Bronchial epithelial cell (primary cell): ENCODE measurements at regions not wholly inside any gene's neighbourhood (a gene's known extent, or its start where the extent isn't known, plus 50 kb on each side); places are given as distances from the start of the nearest gene placed in this dataset.

ENCODE experiments used
- DNase-seq: peaks from one replicate; pipeline ENCODE4 v3.0.0-alpha.2; 2010; ENCODE audit warnings: low read depth
- FAIRE-seq: peaks from 2 replicates; lab custom pipeline; 2011; peaks lifted over from hg19 to GRCh38; lab: Jason Lieb, UNC
- H3K27me3 ChIP-seq: 2 replicates; pipeline ENCODE4 v1.5.1; 2011; ENCODE audit warnings: low read length; ENCODE audit not compliant: control insufficient read depth, insufficient read depth
- H3K36me3 ChIP-seq: 2 replicates; pipeline ENCODE4 v1.5.1; 2011; ENCODE audit warnings: low read length; ENCODE audit not compliant: control insufficient read depth, insufficient read depth
- H3K4me3 ChIP-seq: 2 replicates; pipeline ENCODE4 v1.5.1; 2011; ENCODE audit warnings: mild to moderate bottlenecking, low read depth, low read length, control low read depth
- TF ChIP-seq, protein P1 (sequence below): IDR thresholded peaks from 2 replicates; pipeline ENCODE4 v1.5.1; 2011; ENCODE audit warnings: mild to moderate bottlenecking, moderate library complexity, low read length, control low read depth, inconsistent platforms; ENCODE audit not compliant: insufficient read depth, severe bottlenecking

DNA sequence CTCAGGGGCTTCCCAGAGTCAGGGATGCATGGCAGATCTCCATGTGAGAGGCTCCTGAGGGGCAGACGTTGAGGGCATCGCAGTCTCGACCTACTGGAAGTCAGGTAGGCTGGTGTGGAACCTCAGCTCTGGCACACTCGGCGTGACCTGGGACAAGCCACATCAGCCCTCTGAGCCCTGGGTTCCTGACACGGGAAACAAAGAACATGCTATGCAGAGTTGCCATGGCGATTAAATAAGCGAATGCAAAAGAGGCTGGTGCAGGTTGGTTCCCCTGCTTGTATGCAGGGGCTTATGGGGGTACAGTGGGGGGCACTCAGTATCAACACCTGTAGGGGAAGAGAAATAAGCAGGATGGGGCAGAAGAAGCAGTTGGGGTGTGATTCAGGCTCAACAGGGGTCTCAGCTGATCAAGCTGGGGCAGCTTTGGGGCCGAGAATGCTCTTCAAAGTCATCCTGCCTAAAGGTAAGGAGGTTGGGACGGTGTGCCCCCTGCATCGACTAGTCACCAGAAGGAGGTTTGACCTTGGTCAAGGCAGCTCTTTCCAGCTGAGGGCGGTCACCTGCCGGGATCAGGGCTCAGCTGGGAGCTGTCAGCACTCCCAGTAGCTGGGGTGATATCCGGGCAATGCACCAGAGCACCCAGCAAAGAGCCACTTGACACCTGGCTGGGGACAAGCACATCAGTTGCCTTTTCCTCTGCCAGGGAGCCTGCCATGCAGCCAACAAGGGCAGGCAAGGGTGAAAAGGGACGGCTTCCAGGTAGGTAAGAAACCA is 442.7 kb downstream of the MIAT start:
- DNase-seq (no peak), FAIRE-seq (peak; percentile 13)
- H3K4me3 ChIP-seq = no peak overlapping the region
- H3K36me3 ChIP-seq = no peaks in the 10 kb centered on the region
- peaks cover 20% of the 10 kb centered on the region for H3K27me3 ChIP-seq
- TF ChIP-seq, protein P1, sequence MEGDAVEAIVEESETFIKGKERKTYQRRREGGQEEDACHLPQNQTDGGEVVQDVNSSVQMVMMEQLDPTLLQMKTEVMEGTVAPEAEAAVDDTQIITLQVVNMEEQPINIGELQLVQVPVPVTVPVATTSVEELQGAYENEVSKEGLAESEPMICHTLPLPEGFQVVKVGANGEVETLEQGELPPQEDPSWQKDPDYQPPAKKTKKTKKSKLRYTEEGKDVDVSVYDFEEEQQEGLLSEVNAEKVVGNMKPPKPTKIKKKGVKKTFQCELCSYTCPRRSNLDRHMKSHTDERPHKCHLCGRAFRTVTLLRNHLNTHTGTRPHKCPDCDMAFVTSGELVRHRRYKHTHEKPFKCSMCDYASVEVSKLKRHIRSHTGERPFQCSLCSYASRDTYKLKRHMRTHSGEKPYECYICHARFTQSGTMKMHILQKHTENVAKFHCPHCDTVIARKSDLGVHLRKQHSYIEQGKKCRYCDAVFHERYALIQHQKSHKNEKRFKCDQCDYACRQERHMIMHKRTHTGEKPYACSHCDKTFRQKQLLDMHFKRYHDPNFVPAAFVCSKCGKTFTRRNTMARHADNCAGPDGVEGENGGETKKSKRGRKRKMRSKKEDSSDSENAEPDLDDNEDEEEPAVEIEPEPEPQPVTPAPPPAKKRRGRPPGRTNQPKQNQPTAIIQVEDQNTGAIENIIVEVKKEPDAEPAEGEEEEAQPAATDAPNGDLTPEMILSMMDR = no peak

DNA sequence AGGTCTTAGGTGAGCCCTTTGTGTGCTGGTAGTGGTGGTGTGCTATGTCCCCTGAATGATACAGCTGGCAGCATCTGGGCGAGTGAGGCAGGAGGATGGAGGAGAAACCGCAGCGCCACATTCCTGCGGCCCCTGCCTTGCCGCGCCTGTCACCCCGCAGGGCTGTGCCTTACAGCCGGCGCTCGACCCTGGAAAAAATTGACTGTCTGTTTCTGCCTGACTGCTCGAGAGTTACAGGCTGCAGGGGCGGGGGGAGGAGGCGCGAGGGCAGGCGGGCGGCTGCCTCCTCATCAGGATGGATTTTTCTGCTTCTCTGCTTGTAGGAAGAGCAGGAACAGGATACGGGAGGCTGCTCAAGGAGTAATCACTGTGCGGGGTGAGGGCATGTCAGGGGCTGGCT is 443.4 kb downstream of the MIAT start:
- TF ChIP-seq, protein P1 = no peak
- FAIRE-seq = no peak
- Histone ChIP-seq H3K4me3 (no peak overlapping the region), H3K36me3 (no peaks in the 10 kb centered on the region), H3K27me3 (peaks cover 20% of the 10 kb centered on the region)
- DNase-seq = no peak

DNA sequence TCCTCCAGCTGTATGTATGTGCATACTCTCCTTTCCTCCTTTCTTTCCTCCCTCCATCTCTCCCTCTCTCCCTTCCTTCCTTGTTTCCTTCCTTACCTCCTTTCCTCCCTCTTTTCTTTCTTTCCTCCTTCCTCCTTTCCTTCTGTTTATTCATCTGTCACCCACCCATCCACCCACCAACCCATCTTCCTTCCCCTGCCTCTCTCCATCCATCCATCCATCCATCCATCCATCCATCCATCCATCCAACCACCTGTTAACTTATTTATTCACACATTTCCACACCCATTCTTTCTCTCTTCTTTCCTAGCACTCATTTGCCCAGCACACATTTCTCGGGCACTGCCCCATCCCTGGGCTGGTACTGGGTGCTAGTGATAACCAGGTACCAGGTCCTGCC is 443.9 kb downstream of the MIAT start:
- FAIRE-seq (no peak), DNase-seq (no peak)
- no peaks in the 10 kb centered on the region for H3K36me3 ChIP-seq
- peaks cover 20% of the 10 kb centered on the region for H3K27me3 ChIP-seq
- TF ChIP-seq, protein P1 = no peak
- no peak overlapping the region for H3K4me3 ChIP-seq

DNA sequence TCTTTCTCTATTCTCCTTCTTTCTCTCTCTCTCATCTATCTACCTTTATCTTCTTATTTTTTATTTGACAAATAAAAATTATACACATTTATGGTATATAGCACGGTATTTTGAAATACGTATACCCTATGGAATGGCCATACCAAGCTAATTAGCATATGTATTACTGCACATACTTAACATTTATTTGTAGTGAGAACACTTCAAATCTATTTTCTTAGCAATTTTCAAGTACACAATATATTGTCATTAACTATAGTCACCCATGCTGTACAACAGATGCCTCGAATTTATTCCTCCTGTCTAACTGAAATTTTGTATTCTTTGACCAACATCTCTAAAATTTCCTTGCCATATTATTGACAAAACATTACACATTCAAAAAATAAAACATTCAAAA is 447.1 kb downstream of the MIAT start:
- TF ChIP-seq, protein P1 = no peak

DNA sequence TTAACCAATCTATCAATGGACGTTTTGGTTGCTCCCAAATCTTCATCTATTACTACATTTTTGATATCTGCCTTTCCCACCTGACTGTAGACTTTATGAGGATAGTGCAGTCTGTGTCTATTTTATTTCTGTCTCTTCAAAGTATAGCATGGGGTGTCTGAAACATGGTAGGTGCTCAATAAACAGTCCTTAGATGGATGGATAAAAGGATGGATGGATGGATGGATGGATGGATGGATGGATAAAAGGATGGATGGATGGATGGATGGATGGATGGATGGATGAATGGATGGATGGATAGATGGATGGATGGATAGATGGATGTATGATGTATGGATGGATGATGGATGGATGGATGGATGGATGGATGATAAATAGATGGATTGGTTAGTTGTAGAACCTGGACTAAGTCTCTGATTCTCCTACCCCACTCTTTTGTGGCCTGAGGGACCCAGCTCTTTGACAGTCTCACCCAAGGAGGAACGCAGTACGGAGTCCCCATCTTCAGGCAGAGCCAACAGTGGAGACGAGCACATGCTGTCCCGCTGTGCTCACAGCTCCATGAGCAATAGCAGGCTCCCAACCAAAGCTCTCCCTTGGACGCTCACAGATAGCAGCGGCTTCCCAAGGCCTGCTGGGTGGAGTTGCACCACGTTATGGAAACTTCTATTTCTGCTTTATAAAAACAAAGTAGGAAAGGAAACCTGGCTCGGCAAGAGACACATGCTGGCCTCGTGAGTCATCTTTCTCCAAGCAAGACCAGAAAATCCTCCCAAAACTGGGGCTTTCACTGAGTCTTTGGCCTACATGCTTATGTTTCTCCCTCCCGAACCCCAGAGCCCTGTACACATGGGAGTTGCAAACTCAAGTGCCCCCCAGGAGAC is 448.0 kb downstream of the MIAT start:
- FAIRE-seq = no peak
- Histone ChIP-seq H3K4me3 (no peak overlapping the region), H3K36me3 (no peaks in the 10 kb centered on the region), H3K27me3 (peaks cover 12% of the 10 kb centered on the region)
- peak; percentile 25 for DNase-seq
- TF ChIP-seq, protein P1 = no peak

More for the DNA sequence above, 447.1 kb downstream of the MIAT start:
- no peaks in the 10 kb centered on the region for H3K36me3 ChIP-seq
- peaks cover 18% of the 10 kb centered on the region for H3K27me3 ChIP-seq
- no peak overlapping the region for H3K4me3 ChIP-seq
- no peak for DNase-seq
- FAIRE-seq = no peak
